ENCODE measurements at regions not wholly inside any gene's neighbourhood (a gene's known extent, or its start where the extent isn't known, plus 50 kb on each side); places are given as distances from the start of the nearest gene placed in this dataset.

DNA sequence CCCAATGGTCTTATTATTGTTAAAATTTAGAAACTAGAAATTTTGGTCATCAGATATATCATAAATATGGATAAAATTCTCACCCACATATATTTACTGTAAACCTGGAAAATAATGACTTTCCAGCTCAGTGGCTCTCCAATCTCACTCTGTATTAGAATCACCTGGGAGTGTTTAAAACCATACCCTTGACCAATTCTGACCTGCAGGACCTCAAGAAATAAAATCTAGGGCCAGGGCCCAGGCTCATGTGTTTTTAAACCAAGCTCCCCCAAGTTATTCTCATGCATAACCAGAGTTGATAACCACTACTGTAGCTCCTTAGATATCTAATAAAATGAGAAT, 372.1 kb downstream of the SHQ1 start:
- TF ChIP-seq, protein P1, sequence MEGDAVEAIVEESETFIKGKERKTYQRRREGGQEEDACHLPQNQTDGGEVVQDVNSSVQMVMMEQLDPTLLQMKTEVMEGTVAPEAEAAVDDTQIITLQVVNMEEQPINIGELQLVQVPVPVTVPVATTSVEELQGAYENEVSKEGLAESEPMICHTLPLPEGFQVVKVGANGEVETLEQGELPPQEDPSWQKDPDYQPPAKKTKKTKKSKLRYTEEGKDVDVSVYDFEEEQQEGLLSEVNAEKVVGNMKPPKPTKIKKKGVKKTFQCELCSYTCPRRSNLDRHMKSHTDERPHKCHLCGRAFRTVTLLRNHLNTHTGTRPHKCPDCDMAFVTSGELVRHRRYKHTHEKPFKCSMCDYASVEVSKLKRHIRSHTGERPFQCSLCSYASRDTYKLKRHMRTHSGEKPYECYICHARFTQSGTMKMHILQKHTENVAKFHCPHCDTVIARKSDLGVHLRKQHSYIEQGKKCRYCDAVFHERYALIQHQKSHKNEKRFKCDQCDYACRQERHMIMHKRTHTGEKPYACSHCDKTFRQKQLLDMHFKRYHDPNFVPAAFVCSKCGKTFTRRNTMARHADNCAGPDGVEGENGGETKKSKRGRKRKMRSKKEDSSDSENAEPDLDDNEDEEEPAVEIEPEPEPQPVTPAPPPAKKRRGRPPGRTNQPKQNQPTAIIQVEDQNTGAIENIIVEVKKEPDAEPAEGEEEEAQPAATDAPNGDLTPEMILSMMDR (IDR thresholded peaks at IDR 0.05): no peak
- TF ChIP-seq POLR2AphosphoS5 (IDR thresholded peaks at IDR 0.05): no peak

All from gastroesophageal sphincter (tissue), 3 donors.